Choroid plexus epithelial cell (primary cell): ENCODE measurements at regions not wholly inside any gene's neighbourhood (a gene's known extent, or its start where the extent isn't known, plus 50 kb on each side); places are given as distances from the start of the nearest gene placed in this dataset.
"Not testable (repeated sequence)": the region's sequence is repeated elsewhere in the genome, so short reads cannot be mapped to it uniquely, and the experiment has no call there.

Source experiments
- DNase-seq: peaks from one replicate; pipeline ENCODE4 v3.0.0-alpha.2; 2010; ENCODE audit warnings: low read depth
- H3K4me3 ChIP-seq: 2 replicates; pipeline ENCODE4 v1.5.1; 2011; ENCODE audit warnings: low read depth, mild to moderate bottlenecking, control low read depth, low read length, moderate library complexity
- TF ChIP-seq, protein P1 (sequence below): conservative IDR thresholded peaks from 2 replicates; pipeline ENCODE4 v1.5.1; 2011; ENCODE audit warnings: low read depth, mild to moderate bottlenecking, control low read depth, inconsistent platforms, low read length, moderate library complexity

DNA sequence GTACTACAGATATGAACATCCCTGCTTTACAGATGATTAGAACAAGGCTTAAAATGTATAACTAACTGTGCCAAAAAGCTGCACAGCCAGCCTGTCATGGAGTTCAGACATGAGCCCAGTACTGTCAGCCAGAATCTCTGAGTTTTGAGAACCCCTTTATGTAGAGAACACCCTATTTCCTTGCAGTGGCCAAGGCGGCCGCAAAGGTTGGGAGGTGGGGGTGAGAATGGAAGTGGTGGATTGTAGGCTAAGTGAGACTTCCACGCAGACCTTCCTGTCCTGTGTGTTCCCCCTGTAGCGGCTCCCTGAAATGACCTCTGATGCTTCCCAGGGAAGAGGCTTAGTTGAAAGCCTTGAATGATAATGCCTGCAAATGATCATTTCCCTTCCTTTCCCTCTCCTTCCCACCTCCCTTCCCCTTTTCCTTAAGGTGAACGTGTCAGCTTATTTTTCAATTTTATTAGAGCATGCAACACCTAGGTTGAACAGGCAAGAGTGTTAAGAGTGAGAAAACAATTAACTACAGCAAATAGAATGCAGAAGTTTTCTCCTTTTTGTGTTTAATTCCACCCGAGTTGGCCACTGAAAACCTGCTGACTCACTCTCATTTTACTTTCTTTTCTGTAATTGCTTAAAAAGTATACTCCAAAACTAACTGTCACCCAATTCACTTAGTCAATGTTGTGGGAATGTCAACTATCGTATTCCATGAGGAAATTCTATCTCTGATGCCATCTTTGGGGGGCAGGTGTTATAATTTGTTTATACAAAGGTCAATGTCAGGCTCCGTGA, 167.0 kb upstream of the EDNRB start:
- DNase-seq, result no peak
- no peak overlapping the region for H3K4me3 ChIP-seq
- TF ChIP-seq, protein P1, sequence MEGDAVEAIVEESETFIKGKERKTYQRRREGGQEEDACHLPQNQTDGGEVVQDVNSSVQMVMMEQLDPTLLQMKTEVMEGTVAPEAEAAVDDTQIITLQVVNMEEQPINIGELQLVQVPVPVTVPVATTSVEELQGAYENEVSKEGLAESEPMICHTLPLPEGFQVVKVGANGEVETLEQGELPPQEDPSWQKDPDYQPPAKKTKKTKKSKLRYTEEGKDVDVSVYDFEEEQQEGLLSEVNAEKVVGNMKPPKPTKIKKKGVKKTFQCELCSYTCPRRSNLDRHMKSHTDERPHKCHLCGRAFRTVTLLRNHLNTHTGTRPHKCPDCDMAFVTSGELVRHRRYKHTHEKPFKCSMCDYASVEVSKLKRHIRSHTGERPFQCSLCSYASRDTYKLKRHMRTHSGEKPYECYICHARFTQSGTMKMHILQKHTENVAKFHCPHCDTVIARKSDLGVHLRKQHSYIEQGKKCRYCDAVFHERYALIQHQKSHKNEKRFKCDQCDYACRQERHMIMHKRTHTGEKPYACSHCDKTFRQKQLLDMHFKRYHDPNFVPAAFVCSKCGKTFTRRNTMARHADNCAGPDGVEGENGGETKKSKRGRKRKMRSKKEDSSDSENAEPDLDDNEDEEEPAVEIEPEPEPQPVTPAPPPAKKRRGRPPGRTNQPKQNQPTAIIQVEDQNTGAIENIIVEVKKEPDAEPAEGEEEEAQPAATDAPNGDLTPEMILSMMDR, result no peak

DNA sequence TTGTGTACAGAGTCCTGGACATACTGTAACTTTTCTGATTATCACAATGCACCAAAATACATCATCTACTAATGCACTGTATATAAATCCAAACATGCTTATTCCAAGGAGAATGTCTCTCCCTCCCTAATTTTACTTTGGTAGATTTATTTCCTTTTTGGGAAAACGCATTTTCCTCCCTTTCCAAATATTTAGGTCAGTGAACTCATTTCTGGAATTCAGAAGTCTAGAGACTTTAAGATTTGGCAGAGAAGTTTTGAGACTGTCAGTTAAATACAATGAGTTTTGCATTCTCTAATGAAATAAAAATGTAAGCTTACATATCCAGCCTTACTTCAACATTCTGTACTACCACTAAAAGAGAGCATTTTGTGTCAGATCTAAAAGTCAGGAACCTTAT, 165.8 kb upstream of the EDNRB start:
- TF ChIP-seq, protein P1, result no peak

DNA sequence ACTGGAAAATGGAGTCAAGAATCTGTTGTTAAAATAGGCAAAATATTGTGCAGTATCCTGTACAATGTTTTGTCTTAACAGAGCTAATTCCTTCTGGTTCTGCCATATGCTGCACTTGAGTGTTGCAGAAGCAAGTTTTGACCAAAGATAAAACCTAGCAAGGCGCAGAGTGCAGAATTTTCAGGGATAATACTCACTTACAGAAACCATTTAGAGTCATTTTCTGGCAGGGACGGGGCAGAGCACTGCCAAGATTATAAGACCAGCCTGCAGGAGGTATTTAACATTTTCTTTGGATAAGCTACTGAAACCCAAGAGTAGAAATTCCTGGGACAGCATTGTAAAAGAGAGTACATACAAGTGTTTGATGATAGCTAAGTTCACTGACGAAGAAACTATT, 159.5 kb upstream of the EDNRB start:
- DNase-seq, result no peak
- no peak overlapping the region for H3K4me3 ChIP-seq
- TF ChIP-seq, protein P1, result no peak

More for the DNA sequence above, 165.8 kb upstream of the EDNRB start:
- DNase-seq, result no peak
- H3K4me3 ChIP-seq, result no peak overlapping the region

DNA sequence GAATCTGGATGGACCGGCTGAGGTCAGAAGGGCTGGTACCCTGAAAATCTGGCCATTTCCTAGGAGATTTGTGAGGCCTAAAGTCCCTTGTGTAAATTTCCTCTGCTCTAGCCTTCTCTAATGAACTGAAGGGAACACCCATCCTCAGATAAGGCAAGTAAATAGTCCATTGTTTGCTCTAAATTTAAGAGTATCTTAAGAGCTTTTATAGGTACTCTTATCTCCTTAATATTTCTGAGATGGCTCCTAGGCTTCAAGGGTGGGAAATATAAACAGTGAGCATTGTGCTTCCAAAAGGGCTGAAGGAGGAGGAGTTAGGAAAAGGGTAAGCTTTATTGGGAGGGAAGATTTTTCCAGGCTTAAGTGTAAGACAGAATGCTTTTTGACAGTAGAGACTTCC, 148.7 kb upstream of the EDNRB start:
- DNase-seq, result no peak
- H3K4me3 ChIP-seq, result no peak overlapping the region
- TF ChIP-seq, protein P1, result no peak

DNA sequence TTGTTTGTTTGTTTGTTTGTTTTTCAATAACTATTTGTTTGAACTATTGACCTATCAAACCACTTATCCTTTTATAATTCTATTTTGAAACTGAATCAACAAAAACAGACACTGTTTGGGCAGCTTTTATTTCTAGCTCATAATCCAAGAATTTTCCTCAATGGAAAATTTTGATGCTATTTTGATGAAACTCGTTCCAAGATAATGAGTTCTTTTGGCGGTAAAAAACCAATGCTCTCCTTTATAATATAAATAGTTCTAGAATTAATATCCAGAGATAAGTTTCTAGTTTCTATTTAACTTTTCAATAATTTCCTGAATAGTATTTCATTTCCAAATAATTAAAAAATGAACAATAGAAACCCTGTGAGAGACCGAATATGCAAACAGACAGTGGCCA, 146.5 kb upstream of the EDNRB start:
- TF ChIP-seq, protein P1, result no peak
- DNase-seq, result no peak
- no peak overlapping the region for H3K4me3 ChIP-seq

DNA sequence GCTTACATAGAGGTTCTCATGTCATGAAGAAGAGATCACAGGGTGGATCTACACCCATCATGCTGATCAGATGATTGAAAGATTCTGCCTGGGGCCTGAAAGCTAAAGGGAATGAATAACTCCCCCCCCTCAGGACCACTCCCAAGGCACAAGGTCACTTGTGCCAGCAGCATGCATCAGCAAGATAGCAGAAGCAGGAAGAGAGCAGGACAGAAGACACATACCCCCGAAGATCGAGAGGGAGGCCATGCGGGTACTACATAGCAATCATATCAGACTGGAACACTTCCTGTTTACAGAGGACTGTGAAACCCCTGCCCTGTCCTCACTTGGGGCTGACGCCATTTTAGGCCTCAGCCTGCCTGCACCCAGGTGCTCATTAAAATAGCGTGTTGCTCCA, 143.2 kb upstream of the EDNRB start:
- TF ChIP-seq, protein P1, result no peak

DNA sequence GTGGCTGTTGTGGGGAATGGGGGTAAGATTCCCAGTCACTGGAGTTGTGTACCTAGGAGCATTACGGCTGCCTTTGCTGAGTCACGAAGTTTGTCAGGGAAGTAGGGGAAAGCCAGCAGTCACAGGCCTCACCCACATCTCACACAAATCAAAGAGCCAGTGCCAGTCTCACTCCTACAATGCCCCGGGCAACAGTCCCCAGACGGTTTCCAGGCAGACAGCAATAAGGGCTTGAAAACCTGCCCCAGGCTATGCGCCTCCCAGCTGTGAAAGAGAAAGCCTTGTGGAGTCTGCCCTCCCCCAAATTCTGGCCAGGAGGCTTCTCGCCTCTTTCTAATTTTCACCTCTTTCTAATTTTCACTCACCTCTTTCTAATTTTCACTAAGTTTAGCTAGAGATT, 142.3 kb upstream of the EDNRB start:
- no peak overlapping the region for H3K4me3 ChIP-seq
- no peak for DNase-seq
- TF ChIP-seq, protein P1, result no peak

More for the DNA sequence above, 143.2 kb upstream of the EDNRB start:
- no peak overlapping the region for H3K4me3 ChIP-seq
- DNase-seq, result no peak

DNA sequence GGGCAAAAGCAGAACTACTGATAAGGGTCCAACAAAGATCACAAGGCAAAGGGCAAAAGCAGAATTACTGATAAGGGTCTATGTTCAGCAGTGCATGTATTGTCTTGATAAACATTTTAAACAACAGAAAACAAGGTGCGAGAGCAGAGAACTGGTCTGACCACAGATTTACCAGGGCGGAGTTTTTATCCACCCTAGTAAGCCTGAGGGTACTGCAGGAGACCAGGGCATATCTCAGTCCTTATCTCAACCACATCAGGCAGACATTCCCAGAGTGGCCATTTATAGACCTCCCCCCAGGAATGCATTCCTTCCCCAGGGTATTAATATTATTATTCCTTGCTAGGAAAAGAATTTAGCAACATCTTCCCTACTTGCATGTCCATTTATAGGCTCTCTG, 138.2 kb upstream of the EDNRB start:
- DNase-seq, H3K4me3 ChIP-seq: not testable (repeated sequence)
